D721Med (cell line): ENCODE measurements at regions not wholly inside any gene's neighbourhood (a gene's known extent, or its start where the extent isn't known, plus 50 kb on each side); places are given as distances from the start of the nearest gene placed in this dataset.
"Not testable (repeated sequence)": the region's sequence is repeated elsewhere in the genome, so short reads cannot be mapped to it uniquely, and the experiment has no call there.

Experiments
- DNase-seq: peaks from one replicate; pipeline ENCODE4 v3.0.0; 2011; ENCODE audit warnings: low spot score; ENCODE audit not compliant: insufficient read length
- FAIRE-seq: peaks from 2 replicates; lab custom pipeline; 2011; peaks lifted over from hg19 to GRCh38; lab: Jason Lieb, UNC
- CTCF ChIP-seq: IDR thresholded peaks from 2 replicates; pipeline ENCODE4 v1.5.1; 2012; ENCODE audit warnings: mild to moderate bottlenecking, control low read depth; ENCODE audit not compliant: insufficient read depth; ENCODE audit errors: missing control alignments

- no peak for TF ChIP-seq CTCF
- FAIRE-seq (no peak), DNase-seq (no peak)
Measured at GRCh38 chr1:228650141-228650540, 85.1 kb upstream of the RHOU start.

DNA sequence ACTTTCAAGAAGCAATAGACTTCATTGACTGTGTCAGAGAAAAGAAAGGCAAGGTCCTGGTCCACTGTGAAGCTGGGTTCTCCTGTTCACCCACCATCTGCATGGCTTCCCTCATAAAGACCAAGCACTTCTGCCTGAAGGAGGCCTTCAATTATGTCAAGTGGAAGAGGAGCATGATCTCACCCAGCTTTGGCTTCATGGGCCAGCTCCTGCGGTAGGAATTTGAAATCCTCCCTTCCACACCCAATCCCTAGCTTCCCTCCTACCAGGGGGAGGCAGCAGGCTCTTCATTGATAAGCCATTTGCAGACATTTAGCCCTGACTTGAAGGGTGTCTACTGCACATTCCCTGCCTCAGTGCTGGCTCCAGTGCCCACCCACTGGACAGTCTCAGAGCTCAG is 84.3 kb upstream of the RHOU start:
- no peak for TF ChIP-seq CTCF
- DNase-seq = no peak

GRCh38 chr1:228652116-228652515 is 83.2 kb upstream of the RHOU start:
- no peak for TF ChIP-seq CTCF
- no peak for FAIRE-seq
- no peak for DNase-seq

More for the DNA sequence above, 84.3 kb upstream of the RHOU start:
- no peak for FAIRE-seq

- DNase-seq, FAIRE-seq: not testable (repeated sequence)
Measured at GRCh38 chr1:228653057-228653456, 82.2 kb upstream of the RHOU start.

GRCh38 chr1:228653748-228654147 is 81.5 kb upstream of the RHOU start:
- FAIRE-seq = no peak
- no peak for DNase-seq
- TF ChIP-seq CTCF = no peak

DNA sequence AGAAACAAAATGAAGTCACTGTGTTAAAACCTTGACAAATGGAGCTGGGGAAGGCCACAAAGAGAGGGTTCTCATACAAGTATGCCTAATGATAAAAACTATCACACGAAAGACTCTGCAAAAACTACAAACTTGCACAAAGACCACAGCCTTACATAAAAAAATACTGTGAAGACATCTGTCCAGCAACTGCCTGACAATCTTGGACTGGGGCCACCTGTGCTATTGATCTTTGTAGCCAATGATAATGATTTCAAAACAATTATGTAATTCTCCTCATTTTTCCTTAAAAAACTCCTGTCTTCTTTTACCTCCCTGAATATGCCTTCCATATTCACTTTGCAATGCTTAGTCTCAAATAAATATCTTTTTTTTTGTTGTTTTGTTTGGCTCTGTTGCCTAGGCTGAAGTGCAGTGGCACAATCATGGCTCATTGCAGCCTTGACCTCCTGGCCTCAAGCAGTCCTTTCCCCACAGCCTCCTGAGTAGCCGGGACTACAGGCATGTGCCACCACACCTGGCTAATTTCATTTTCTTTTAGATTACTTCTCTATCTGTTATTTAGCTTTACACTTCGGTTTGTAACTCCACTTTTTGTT is 79.4 kb upstream of the RHOU start:
- no peak for TF ChIP-seq CTCF
- FAIRE-seq (no peak), DNase-seq (no peak)

DNA sequence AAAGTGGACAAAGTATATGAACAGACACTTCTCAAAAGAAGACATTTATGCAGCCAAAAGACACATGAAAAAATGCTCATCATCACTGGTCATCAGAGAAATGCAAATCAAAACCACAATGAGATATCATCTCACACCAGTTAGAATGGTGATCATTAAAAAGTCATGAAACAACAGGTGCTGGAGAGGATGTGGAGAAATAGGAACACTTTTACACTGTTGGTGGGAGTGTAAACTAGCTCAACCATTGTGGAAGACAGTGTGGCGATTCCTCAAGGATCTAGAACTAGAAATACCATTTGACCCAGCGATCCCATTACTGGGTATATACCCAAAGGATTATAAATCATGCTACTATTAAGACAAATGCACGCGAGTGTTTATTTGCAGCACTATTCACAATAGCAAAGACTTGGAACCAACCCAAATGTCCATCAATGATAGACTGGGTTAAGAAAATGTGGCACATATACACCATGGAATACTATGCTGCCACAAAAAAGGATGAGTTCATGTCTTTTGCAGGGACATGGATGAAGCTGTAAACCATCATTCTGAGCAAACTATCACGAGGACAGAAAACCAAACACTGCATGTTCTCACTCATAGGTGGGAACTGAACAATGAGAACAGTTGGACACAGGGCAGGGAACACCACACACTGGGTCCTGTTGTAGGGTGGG is 73.1 kb upstream of the RHOU start:
- DNase-seq, FAIRE-seq: not testable (repeated sequence)

GRCh38 chr1:228664399-228664914 is 70.8 kb upstream of the RHOU start:
- peak; percentile 92 for TF ChIP-seq CTCF
- peak; percentile 90 for FAIRE-seq
- DNase-seq = peak; percentile 65
